ENCODE measurements at regions not wholly inside any gene's neighbourhood (a gene's known extent, or its start where the extent isn't known, plus 50 kb on each side); places are given as distances from the start of the nearest gene placed in this dataset.

DNA sequence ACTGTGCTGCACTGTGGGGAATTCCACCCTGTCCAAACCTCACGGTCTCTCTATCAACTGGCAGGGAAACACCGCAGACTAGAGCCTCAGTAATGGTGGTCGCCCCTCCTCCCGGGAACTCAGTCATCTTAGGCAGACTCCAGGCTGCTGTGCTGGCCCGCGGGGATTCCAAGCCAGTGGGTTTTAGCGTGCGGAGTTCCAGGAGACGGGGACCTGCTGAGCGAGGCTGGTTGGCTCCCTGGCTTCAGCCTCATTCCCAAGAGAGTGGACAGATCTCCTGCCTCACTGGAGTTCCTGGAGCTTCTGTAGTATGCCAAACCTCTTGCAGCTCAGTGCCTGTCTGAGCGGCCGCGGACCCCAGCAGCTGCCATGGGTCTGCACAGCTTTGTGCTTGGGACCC, 455.6 kb downstream of the CCDC91 start:
- peaks cover 2% of the 10 kb centered on the region for H3K27me3 Mint-ChIP-seq (ENCODE audit: insufficient read depth, low read depth)
- H3K36me3 Mint-ChIP-seq: no peaks in the 10 kb centered on the region
- Histone ChIP-seq H3K4me2 (no peak overlapping the region), H3K79me2 (ENCODE audit: low read depth) (no peaks in the 10 kb centered on the region), H3K27ac (no peak overlapping the region), H2AFZ (replicated peaks) (no peak overlapping the region), H3K4me1 (no peaks in the 10 kb centered on the region), H3K9me3 (ENCODE audit: low read depth) (no peaks in the 10 kb centered on the region), H3K9ac (no peak overlapping the region), H3K27me3 (no peaks in the 10 kb centered on the region), H3K36me3 (no peaks in the 10 kb centered on the region), H3K4me3 (no peak overlapping the region), H3F3A (ENCODE audit: low read depth) (no peaks in the 10 kb centered on the region), H4K20me1 (ENCODE audit: low read depth) (no peaks in the 10 kb centered on the region)
- H3K4me3 Mint-ChIP-seq: no peak overlapping the region
- no peaks in the 10 kb centered on the region for H3K9me3 Mint-ChIP-seq
- H3K27ac Mint-ChIP-seq: no peak overlapping the region
- DNase-seq (ENCODE audit: low spot score): no peak
- H3K4me1 Mint-ChIP-seq: no peaks in the 10 kb centered on the region
- TF ChIP-seq EZH2phosphoT487 (IDR thresholded peaks at IDR 0.05) (no peak), EZH2 (IDR thresholded peaks at IDR 0.05) (no peak)
- TF ChIP-seq, protein P1, sequence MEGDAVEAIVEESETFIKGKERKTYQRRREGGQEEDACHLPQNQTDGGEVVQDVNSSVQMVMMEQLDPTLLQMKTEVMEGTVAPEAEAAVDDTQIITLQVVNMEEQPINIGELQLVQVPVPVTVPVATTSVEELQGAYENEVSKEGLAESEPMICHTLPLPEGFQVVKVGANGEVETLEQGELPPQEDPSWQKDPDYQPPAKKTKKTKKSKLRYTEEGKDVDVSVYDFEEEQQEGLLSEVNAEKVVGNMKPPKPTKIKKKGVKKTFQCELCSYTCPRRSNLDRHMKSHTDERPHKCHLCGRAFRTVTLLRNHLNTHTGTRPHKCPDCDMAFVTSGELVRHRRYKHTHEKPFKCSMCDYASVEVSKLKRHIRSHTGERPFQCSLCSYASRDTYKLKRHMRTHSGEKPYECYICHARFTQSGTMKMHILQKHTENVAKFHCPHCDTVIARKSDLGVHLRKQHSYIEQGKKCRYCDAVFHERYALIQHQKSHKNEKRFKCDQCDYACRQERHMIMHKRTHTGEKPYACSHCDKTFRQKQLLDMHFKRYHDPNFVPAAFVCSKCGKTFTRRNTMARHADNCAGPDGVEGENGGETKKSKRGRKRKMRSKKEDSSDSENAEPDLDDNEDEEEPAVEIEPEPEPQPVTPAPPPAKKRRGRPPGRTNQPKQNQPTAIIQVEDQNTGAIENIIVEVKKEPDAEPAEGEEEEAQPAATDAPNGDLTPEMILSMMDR (IDR thresholded peaks at IDR 0.05): no peak

DNA sequence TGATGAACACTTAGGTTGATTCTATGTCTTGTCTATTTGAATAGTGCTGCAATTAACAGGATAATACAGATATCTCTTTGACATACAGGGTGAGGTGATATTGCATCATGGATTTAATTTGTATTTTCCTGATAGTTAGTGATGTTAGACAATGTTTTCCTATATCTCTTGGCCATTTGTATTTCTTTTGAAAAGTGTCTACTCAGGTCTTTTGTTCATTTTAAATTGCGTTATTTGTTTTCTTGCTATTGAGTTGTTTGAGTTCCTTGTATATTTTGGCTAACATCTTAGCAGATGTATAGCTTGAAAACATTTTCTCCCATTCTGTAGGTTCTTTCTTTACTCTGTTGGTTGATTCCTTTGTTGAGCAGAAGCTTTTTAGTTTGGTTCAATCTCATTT, 460.6 kb downstream of the CCDC91 start:
- Histone ChIP-seq H3K27ac (no peak overlapping the region), H3F3A (ENCODE audit: low read depth) (no peaks in the 10 kb centered on the region), H3K36me3 (no peaks in the 10 kb centered on the region), H3K4me3 (no peak overlapping the region), H3K9me3 (ENCODE audit: low read depth) (no peaks in the 10 kb centered on the region), H3K4me2 (no peak overlapping the region), H3K27me3 (no peaks in the 10 kb centered on the region), H2AFZ (replicated peaks) (no peak overlapping the region), H4K20me1 (ENCODE audit: low read depth) (no peaks in the 10 kb centered on the region), H3K9ac (no peak overlapping the region), H3K79me2 (ENCODE audit: low read depth) (no peaks in the 10 kb centered on the region), H3K4me1 (no peaks in the 10 kb centered on the region)
- Mint-ChIP-seq H3K36me3 (no peaks in the 10 kb centered on the region), H3K4me1 (no peaks in the 10 kb centered on the region), H3K27ac (no peak overlapping the region), H3K4me3 (no peak overlapping the region), H3K27me3 (ENCODE audit: insufficient read depth, low read depth) (no peaks in the 10 kb centered on the region), H3K9me3 (peaks cover 2% of the 10 kb centered on the region)
- DNase-seq (ENCODE audit: low spot score): no peak
- no peak for TF ChIP-seq EZH2 (IDR thresholded peaks at IDR 0.05)
- TF ChIP-seq EZH2phosphoT487 (IDR thresholded peaks at IDR 0.05): no peak
- TF ChIP-seq, protein P1 (IDR thresholded peaks at IDR 0.05): no peak

DNA sequence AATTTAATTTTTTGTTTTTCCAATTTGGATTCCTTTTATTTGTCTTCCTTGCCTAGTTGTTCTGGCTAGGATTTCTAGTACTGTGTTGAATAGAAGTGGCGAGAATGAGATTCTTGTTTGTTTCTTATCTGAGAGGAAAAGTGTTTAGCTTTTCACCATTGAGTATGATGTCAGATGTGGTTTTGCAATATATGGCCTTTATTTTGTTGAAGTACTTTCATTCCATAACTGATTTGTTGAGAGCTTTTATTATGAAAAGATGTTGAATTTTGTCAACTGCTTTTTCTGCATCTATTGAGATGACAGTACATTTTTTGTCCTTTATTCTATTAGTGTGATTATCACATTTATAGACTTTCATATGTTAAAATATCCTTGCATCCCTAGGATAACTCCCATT, 462.0 kb downstream of the CCDC91 start:
- Mint-ChIP-seq H3K36me3 (no peaks in the 10 kb centered on the region), H3K27ac (no peak overlapping the region), H3K4me3 (no peak overlapping the region), H3K4me1 (no peaks in the 10 kb centered on the region), H3K9me3 (peaks cover 2% of the 10 kb centered on the region), H3K27me3 (ENCODE audit: insufficient read depth, low read depth) (no peaks in the 10 kb centered on the region)
- TF ChIP-seq, protein P1 (IDR thresholded peaks at IDR 0.05): no peak
- TF ChIP-seq EZH2 (IDR thresholded peaks at IDR 0.05) (no peak), EZH2phosphoT487 (IDR thresholded peaks at IDR 0.05) (no peak)
- Histone ChIP-seq H4K20me1 (ENCODE audit: low read depth) (no peaks in the 10 kb centered on the region), H3K4me3 (no peak overlapping the region), H3K9ac (no peak overlapping the region), H3K4me2 (no peak overlapping the region), H3K9me3 (ENCODE audit: low read depth) (no peaks in the 10 kb centered on the region), H3K79me2 (ENCODE audit: low read depth) (no peaks in the 10 kb centered on the region), H3K27ac (no peak overlapping the region), H3F3A (ENCODE audit: low read depth) (no peaks in the 10 kb centered on the region), H3K36me3 (no peaks in the 10 kb centered on the region), H3K4me1 (no peaks in the 10 kb centered on the region), H3K27me3 (no peaks in the 10 kb centered on the region), H2AFZ (replicated peaks) (no peak overlapping the region)
- no peak for DNase-seq (ENCODE audit: low spot score)

DNA sequence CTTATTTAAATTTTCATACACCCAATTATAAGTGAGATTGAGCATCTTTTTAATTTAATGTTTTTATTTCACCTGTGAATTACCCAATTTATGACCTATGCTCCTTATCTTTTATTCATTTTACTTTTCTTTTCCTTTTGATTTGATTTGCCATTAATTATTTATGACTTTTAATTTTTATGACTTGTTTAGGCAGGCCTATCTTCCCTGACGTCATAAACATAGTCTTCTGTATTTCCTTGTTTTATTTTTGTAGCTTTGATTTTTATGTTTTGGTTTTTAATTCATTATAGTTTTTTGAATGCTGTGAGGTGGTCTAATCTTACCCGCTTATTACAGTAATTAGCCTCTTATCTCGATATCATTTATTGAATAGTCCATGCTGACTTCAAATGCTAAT, 467.1 kb upstream of the FAR2 start:
- no peaks in the 10 kb centered on the region for H3K4me1 ChIP-seq
- H3K27ac ChIP-seq: no peak overlapping the region
- no peaks in the 10 kb centered on the region for H3K4me1 Mint-ChIP-seq
- H4K20me1 ChIP-seq (ENCODE audit: low read depth): no peaks in the 10 kb centered on the region
- H3K9me3 ChIP-seq (ENCODE audit: low read depth): no peaks in the 10 kb centered on the region
- H3K4me2 ChIP-seq: no peak overlapping the region
- H2AFZ ChIP-seq (replicated peaks): no peak overlapping the region
- no peak overlapping the region for H3K9ac ChIP-seq
- H3K27me3 Mint-ChIP-seq (ENCODE audit: insufficient read depth, low read depth): no peaks in the 10 kb centered on the region
- H3K4me3 ChIP-seq: no peak overlapping the region
- no peaks in the 10 kb centered on the region for H3K36me3 ChIP-seq
- TF ChIP-seq, protein P1 (IDR thresholded peaks at IDR 0.05): no peak
- TF ChIP-seq EZH2phosphoT487 (IDR thresholded peaks at IDR 0.05) (no peak), EZH2 (IDR thresholded peaks at IDR 0.05) (no peak)
- H3F3A ChIP-seq (ENCODE audit: low read depth): no peaks in the 10 kb centered on the region
- DNase-seq (ENCODE audit: low spot score): no peak
- H3K9me3 Mint-ChIP-seq: no peaks in the 10 kb centered on the region
- H3K79me2 ChIP-seq (ENCODE audit: low read depth): no peaks in the 10 kb centered on the region
- H3K27me3 ChIP-seq: no peaks in the 10 kb centered on the region
- H3K4me3 Mint-ChIP-seq: no peak overlapping the region
- H3K27ac Mint-ChIP-seq: no peak overlapping the region
- H3K36me3 Mint-ChIP-seq: no peaks in the 10 kb centered on the region
